ENCODE measurements at regions not wholly inside any gene's neighbourhood (a gene's known extent, or its start where the extent isn't known, plus 50 kb on each side); places are given as distances from the start of the nearest gene placed in this dataset.

GRCh38 chr18:42255908-42256765, 301.1 kb downstream of the PIK3C3 start:
- no peak for ATAC-seq (replicated peaks in 6 of 8)
- no peaks in the 10 kb centered on the region for H3K4me1 ChIP-seq (replicated peaks in 1 of 2)
- in situ Hi-C loops (cut with MboI; ENCODE audit: low pct_unique_long_range_greater_than_20kb in 2 of 9, low sequenced_read_pairs in 9 of 9, unreplicated experiment in 9 of 9), result loop anchor here in 1 of 9 experiments (25.0 kb wide), 1 partner anchor 119 kb away; no protein-coding TSS in a partner anchor
- no peak overlapping the region for H3K4me3 ChIP-seq
- WGBS, 10 experiments, result 0 to 100% (median 88%) methylated on average over 1 to 3 of the region's 5 CpGs; no CpG with 5 or more reads in 4 of the 10 experiments
- H3K27ac ChIP-seq, result no peak overlapping the region

GRCh38 chr18:42258301-42258965, 303.4 kb downstream of the PIK3C3 start:
- Histone ChIP-seq H3K4me3 (no peak overlapping the region), H3K4me1 (replicated peaks in 1 of 2) (no peaks in the 10 kb centered on the region), H3K27ac (no peak overlapping the region)
- 0 to 100% (median 94%) methylated on average over 1 to 2 of the region's 2 CpGs; no CpG with 5 or more reads in 2 of the 10 experiments for WGBS, 10 experiments
- ATAC-seq (replicated peaks in 6 of 8), result no peak
- in situ Hi-C loops (cut with MboI; ENCODE audit: low pct_unique_long_range_greater_than_20kb in 2 of 9, low sequenced_read_pairs in 9 of 9, unreplicated experiment in 9 of 9), result loop anchor here in 1 of 9 experiments (25.0 kb wide), 1 partner anchor 121 kb away; no protein-coding TSS in a partner anchor

GRCh38 chr18:42261731-42262130, 306.7 kb downstream of the PIK3C3 start:
- WGBS, 10 experiments, result 0 to 100% (median 78%) methylated on average over 1 of the region's 1 CpG
- no peak overlapping the region for H3K4me3 ChIP-seq
- in situ Hi-C loops (cut with MboI; ENCODE audit: low pct_unique_long_range_greater_than_20kb in 2 of 9, low sequenced_read_pairs in 9 of 9, unreplicated experiment in 9 of 9), result loop anchor here in 1 of 9 experiments (25.0 kb wide), 1 partner anchor 124 kb away; no protein-coding TSS in a partner anchor
- H3K4me1 ChIP-seq (replicated peaks in 1 of 2), result no peaks in the 10 kb centered on the region
- ATAC-seq (replicated peaks in 6 of 8), result no peak
- no peak overlapping the region for H3K27ac ChIP-seq

GRCh38 chr18:42264497-42264896, 309.5 kb downstream of the PIK3C3 start:
- in situ Hi-C loops (cut with MboI; ENCODE audit: low pct_unique_long_range_greater_than_20kb in 2 of 9, low sequenced_read_pairs in 9 of 9, unreplicated experiment in 9 of 9), result loop anchor here in 1 of 9 experiments (25.0 kb wide), 1 partner anchor 127 kb away; no protein-coding TSS in a partner anchor
- no peak overlapping the region for H3K27ac ChIP-seq
- H3K4me3 ChIP-seq, result no peak overlapping the region
- H3K4me1 ChIP-seq (replicated peaks in 1 of 2), result peaks cover 5 to 9% of the 10 kb centered on the region in 2 donors
- no peak for ATAC-seq (replicated peaks in 6 of 8)

- Histone ChIP-seq H3K27ac (no peak overlapping the region), H3K4me3 (no peak overlapping the region), H3K4me1 (replicated peaks in 1 of 2) (peaks cover 22 to 32% of the 10 kb centered on the region in 2 donors)
- in situ Hi-C loops (cut with MboI; ENCODE audit: low pct_unique_long_range_greater_than_20kb in 2 of 9, low sequenced_read_pairs in 9 of 9, unreplicated experiment in 9 of 9), result loop anchor here in 1 of 9 experiments (25.0 kb wide), 1 partner anchor 131 kb away; no protein-coding TSS in a partner anchor
- 15 to 92% (median 76%) methylated on average over 4 to 7 of the region's 7 CpGs for WGBS, 10 experiments
- ATAC-seq (replicated peaks in 6 of 8), result peak in 3 of 8 experiments; percentile 15 to 23 (median 20)
Observed at GRCh38 chr18:42268186-42268725, 313.2 kb downstream of the PIK3C3 start.

- ATAC-seq (replicated peaks in 6 of 8), result peak in 4 of 8 experiments; percentile 28 to 54 (median 46)
- Histone ChIP-seq H3K4me1 (replicated peaks in 1 of 2) (peaks cover 22 to 32% of the 10 kb centered on the region in 2 donors), H3K27ac (no peak overlapping the region), H3K4me3 (no peak overlapping the region)
- in situ Hi-C loops (cut with MboI; ENCODE audit: low pct_unique_long_range_greater_than_20kb in 2 of 9, low sequenced_read_pairs in 9 of 9, unreplicated experiment in 9 of 9), result loop anchor here in 1 of 9 experiments (25.0 kb wide), 1 partner anchor 131 kb away; no protein-coding TSS in a partner anchor
- 0 to 80% (median 57%) methylated on average over 1 to 4 of the region's 5 CpGs for WGBS, 10 experiments
Observed at GRCh38 chr18:42268798-42269197, 313.8 kb downstream of the PIK3C3 start.

GRCh38 chr18:42271647-42272414, 316.8 kb downstream of the PIK3C3 start:
- peak overlapping the region in 1 of 2 donors; percentile 47 for H3K27ac ChIP-seq
- peaks cover 22 to 41% of the 10 kb centered on the region in 2 donors for H3K4me1 ChIP-seq (replicated peaks in 1 of 2)
- WGBS, 10 experiments, result 12 to 56% (median 39%) methylated on average over 2 to 8 of the region's 8 CpGs
- peak in 5 of 8 experiments; percentile 47 to 83 (median 81) for ATAC-seq (replicated peaks in 6 of 8)
- in situ Hi-C loops (cut with MboI; ENCODE audit: low pct_unique_long_range_greater_than_20kb in 2 of 9, low sequenced_read_pairs in 9 of 9, unreplicated experiment in 9 of 9), result loop anchor here in 1 of 9 experiments (25.0 kb wide), 1 partner anchor 135 kb away; no protein-coding TSS in a partner anchor
- no peak overlapping the region for H3K4me3 ChIP-seq

- in situ Hi-C loops (cut with MboI; ENCODE audit: low pct_unique_long_range_greater_than_20kb in 2 of 9, low sequenced_read_pairs in 9 of 9, unreplicated experiment in 9 of 9), result loop anchor here in 3 of 9 experiments (25.0 kb wide), 5 partner anchors 137 to 1288 kb away; no protein-coding TSS in a partner anchor
- H3K27ac ChIP-seq, result no peak overlapping the region
- 0 to 63% (median 0%) methylated on average over 1 of the region's 1 CpG; no CpG with 5 or more reads in 3 of the 10 experiments for WGBS, 10 experiments
Observed at GRCh38 chr18:42274488-42275137, 319.6 kb downstream of the PIK3C3 start.

GRCh38 chr18:42275138-42275535, 320.1 kb downstream of the PIK3C3 start:
- WGBS, 10 experiments, result 43 to 100% (median 77%) methylated on average over 1 to 2 of the region's 2 CpGs; no CpG with 5 or more reads in 2 of the 10 experiments
- ATAC-seq (replicated peaks in 6 of 8), result no peak
- Histone ChIP-seq H3K4me1 (replicated peaks in 1 of 2) (peaks cover 24 to 38% of the 10 kb centered on the region in 2 donors), H3K4me3 (no peak overlapping the region), H3K27ac (no peak overlapping the region)
- in situ Hi-C loops (cut with MboI; ENCODE audit: low pct_unique_long_range_greater_than_20kb in 2 of 9, low sequenced_read_pairs in 9 of 9, unreplicated experiment in 9 of 9), result loop anchor here in 2 of 9 experiments (25.0 kb wide), 4 partner anchors 163 to 1287 kb away; no protein-coding TSS in a partner anchor

More at GRCh38 chr18:42274488-42275137, 319.6 kb downstream of the PIK3C3 start:
- Histone ChIP-seq H3K4me1 (replicated peaks in 1 of 2) (peaks cover 23 to 37% of the 10 kb centered on the region in 2 donors), H3K4me3 (no peak overlapping the region)
- peak in 4 of 8 experiments; percentile 31 to 83 (median 58) for ATAC-seq (replicated peaks in 6 of 8)

GRCh38 chr18:42275949-42276730, 321.1 kb downstream of the PIK3C3 start:
- in situ Hi-C loops (cut with MboI; ENCODE audit: low pct_unique_long_range_greater_than_20kb in 2 of 9, low sequenced_read_pairs in 9 of 9, unreplicated experiment in 9 of 9), result loop anchor here in 2 of 9 experiments (25.0 kb wide), 4 partner anchors 164 to 1286 kb away; no protein-coding TSS in a partner anchor
- peaks cover 23 to 34% of the 10 kb centered on the region in 2 donors for H3K4me1 ChIP-seq (replicated peaks in 1 of 2)
- H3K4me3 ChIP-seq, result no peak overlapping the region
- 10 to 100% (median 73%) methylated on average over 1 to 6 of the region's 8 CpGs; no CpG with 5 or more reads in 3 of the 10 experiments for WGBS, 10 experiments
- ATAC-seq (replicated peaks in 6 of 8), result peak in 1 of 8 experiments; percentile 33
- no peak overlapping the region for H3K27ac ChIP-seq

- Histone ChIP-seq H3K4me3 (no peak overlapping the region), H3K4me1 (replicated peaks in 1 of 2) (peaks cover 6 to 7% of the 10 kb centered on the region in 2 donors), H3K27ac (no peak overlapping the region)
- in situ Hi-C loops (cut with MboI; ENCODE audit: low pct_unique_long_range_greater_than_20kb in 2 of 9, low sequenced_read_pairs in 9 of 9, unreplicated experiment in 9 of 9), result loop anchor here in 2 of 9 experiments (25.0 kb wide), 4 partner anchors 169 to 1281 kb away; no protein-coding TSS in a partner anchor
- ATAC-seq (replicated peaks in 6 of 8), result no peak
Observed at GRCh38 chr18:42281124-42281523, 326.1 kb downstream of the PIK3C3 start.
